Naive thymus-derived CD8-positive, alpha-beta T cell (primary cell): ENCODE measurements at regions not wholly inside any gene's neighbourhood (a gene's known extent, or its start where the extent isn't known, plus 50 kb on each side); places are given as distances from the start of the nearest gene placed in this dataset.

ENCODE experiments used
- ATAC-seq, 2 donors: fragments of 150-1000 bp; cut with Tn5 transposase in 1 of 2; sonication (Bioruptor Pico), chemical (Tn5 transposase) in 1 of 2; 1 replicate in 1 of 2; 2 replicates in 1 of 2; pipeline ENCODE4 v1.10.0; 2021; ENCODE audit warnings: mild to moderate bottlenecking in 2 of 2, moderate library complexity in 2 of 2
- POLR2A ChIA-PET: fragments of 350-600 bp; sonication (Branson Sonifier 250); formaldehyde crosslinking; loops from one replicate; lab custom pipeline; 2021; ENCODE audit warnings: antibody characterized with exemption; lab: Charles Lee
- DNase-seq, 10 donors: peaks; one replicate each; pipeline versions ENCODE4 v3.0.0 to v3.0.0-alpha.2; 2020 to 2022
- H3K27ac Mint-ChIP-seq, 10 donors: one replicate each; pipeline ENCODE4 v1.8.0; 2020 to 2022; ENCODE audit warnings: mild to moderate bottlenecking in 10 of 10, mixed read lengths in 10 of 10, moderate library complexity in 4 of 10, inconsistent platforms in 1 of 10
- H3K27me3 Mint-ChIP-seq, 5 donors: one replicate each; pipeline ENCODE4 v1.8.0; 2021 to 2022; ENCODE audit warnings: mixed read lengths in 5 of 5
- H3K36me3 Mint-ChIP-seq, 3 donors: one replicate each; pipeline ENCODE4 v1.8.0; 2020 to 2022; ENCODE audit warnings: mixed read lengths in 3 of 3, mild to moderate bottlenecking in 2 of 3, inconsistent platforms in 1 of 3
- H3K4me1 Mint-ChIP-seq, 4 donors: one replicate each; pipeline ENCODE4 v1.8.0; 2021 to 2022; ENCODE audit warnings: mixed read lengths in 4 of 4
- H3K4me3 Mint-ChIP-seq, 10 donors: one replicate each; pipeline ENCODE4 v1.8.0; 2020 to 2022; ENCODE audit warnings: mild to moderate bottlenecking in 10 of 10, mixed read lengths in 10 of 10, moderate library complexity in 6 of 10, inconsistent platforms in 1 of 10
- H3K9me3 Mint-ChIP-seq, 9 donors: one replicate each; pipeline ENCODE4 v1.8.0; 2020 to 2022; ENCODE audit warnings: mixed read lengths in 9 of 9, mild to moderate bottlenecking in 3 of 9, inconsistent platforms in 1 of 9, moderate library complexity in 1 of 9

- peaks cover 0 to 19% (median 5%) of the 10 kb centered on the region in 9 donors for H3K9me3 Mint-ChIP-seq
- no peaks in the 10 kb centered on the region for H3K27me3 Mint-ChIP-seq
- DNase-seq (no peak), ATAC-seq (no peak)
- H3K36me3 Mint-ChIP-seq, result no peaks in the 10 kb centered on the region
- POLR2A ChIA-PET, result no interaction called here
- H3K4me3 Mint-ChIP-seq, result no peak overlapping the region
- H3K4me1 Mint-ChIP-seq, result no peaks in the 10 kb centered on the region
- no peak overlapping the region for H3K27ac Mint-ChIP-seq
Measured at GRCh38 chr7:153588586-153588985, 463.6 kb upstream of the DPP6 start.

- H3K4me1 Mint-ChIP-seq, result no peaks in the 10 kb centered on the region
- peaks cover 0 to 17% (median 3%) of the 10 kb centered on the region in 9 donors for H3K9me3 Mint-ChIP-seq
- H3K36me3 Mint-ChIP-seq, result no peaks in the 10 kb centered on the region
- no peak overlapping the region for H3K4me3 Mint-ChIP-seq
- POLR2A ChIA-PET, result no interaction called here
- no peak for ATAC-seq
- no peak for DNase-seq
- no peaks in the 10 kb centered on the region for H3K27me3 Mint-ChIP-seq
- no peak overlapping the region for H3K27ac Mint-ChIP-seq
Measured at GRCh38 chr7:153590136-153590535, 462.1 kb upstream of the DPP6 start.

- ATAC-seq (no peak), DNase-seq (no peak)
- Mint-ChIP-seq H3K4me1 (no peaks in the 10 kb centered on the region), H3K9me3 (peaks cover 0 to 19% (median 3%) of the 10 kb centered on the region in 9 donors), H3K4me3 (no peak overlapping the region), H3K36me3 (no peaks in the 10 kb centered on the region), H3K27me3 (no peaks in the 10 kb centered on the region), H3K27ac (no peak overlapping the region)
- POLR2A ChIA-PET, result no interaction called here
Measured at GRCh38 chr7:153590571-153590970, 461.6 kb upstream of the DPP6 start.

GRCh38 chr7:153607354-153607753, 444.8 kb upstream of the DPP6 start:
- Mint-ChIP-seq H3K4me3 (no peak overlapping the region), H3K9me3 (peaks cover 0 to 36% (median 7%) of the 10 kb centered on the region in 9 donors), H3K27ac (no peak overlapping the region), H3K36me3 (no peaks in the 10 kb centered on the region), H3K4me1 (no peaks in the 10 kb centered on the region), H3K27me3 (peaks cover 0 to 1% (median 0%) of the 10 kb centered on the region in 5 donors)
- DNase-seq (no peak), ATAC-seq (no peak)
- POLR2A ChIA-PET, result no interaction called here

- POLR2A ChIA-PET, result no interaction called here
- Mint-ChIP-seq H3K27ac (no peak overlapping the region), H3K36me3 (no peaks in the 10 kb centered on the region), H3K9me3 (peaks cover 0 to 15% (median 3%) of the 10 kb centered on the region in 9 donors), H3K4me1 (no peaks in the 10 kb centered on the region), H3K27me3 (no peaks in the 10 kb centered on the region), H3K4me3 (no peak overlapping the region)
- ATAC-seq, result no peak
- DNase-seq, result no peak
Measured at GRCh38 chr7:153616711-153617325, 435.4 kb upstream of the DPP6 start.

- ATAC-seq (no peak), DNase-seq (no peak)
- Mint-ChIP-seq H3K36me3 (no peaks in the 10 kb centered on the region), H3K4me3 (no peak overlapping the region), H3K9me3 (peaks cover 0 to 29% (median 12%) of the 10 kb centered on the region in 9 donors), H3K27me3 (peaks cover 0 to 3% (median 0%) of the 10 kb centered on the region in 5 donors), H3K27ac (no peak overlapping the region), H3K4me1 (no peaks in the 10 kb centered on the region)
- POLR2A ChIA-PET, result no interaction called here
Measured at GRCh38 chr7:153627323-153627722, 424.9 kb upstream of the DPP6 start.

GRCh38 chr7:153628406-153628805, 423.8 kb upstream of the DPP6 start:
- DNase-seq, result no peak
- no peak for ATAC-seq
- POLR2A ChIA-PET, result no interaction called here
- H3K9me3 Mint-ChIP-seq, result peaks cover 0 to 29% (median 4%) of the 10 kb centered on the region in 9 donors
- H3K27ac Mint-ChIP-seq, result no peak overlapping the region
- H3K36me3 Mint-ChIP-seq, result no peaks in the 10 kb centered on the region
- no peak overlapping the region for H3K4me3 Mint-ChIP-seq
- peaks cover 0 to 3% (median 0%) of the 10 kb centered on the region in 5 donors for H3K27me3 Mint-ChIP-seq
- no peaks in the 10 kb centered on the region for H3K4me1 Mint-ChIP-seq

GRCh38 chr7:153628825-153629224, 423.4 kb upstream of the DPP6 start:
- Mint-ChIP-seq H3K4me1 (no peaks in the 10 kb centered on the region), H3K9me3 (peaks cover 0 to 29% (median 4%) of the 10 kb centered on the region in 9 donors), H3K27me3 (peaks cover 0 to 3% (median 0%) of the 10 kb centered on the region in 5 donors), H3K27ac (no peak overlapping the region), H3K4me3 (no peak overlapping the region), H3K36me3 (no peaks in the 10 kb centered on the region)
- DNase-seq (no peak), ATAC-seq (no peak)
- POLR2A ChIA-PET, result no interaction called here

GRCh38 chr7:153638821-153639435, 413.3 kb upstream of the DPP6 start:
- H3K36me3 Mint-ChIP-seq, result no peaks in the 10 kb centered on the region
- no peaks in the 10 kb centered on the region for H3K27me3 Mint-ChIP-seq
- no peak overlapping the region for H3K27ac Mint-ChIP-seq
- POLR2A ChIA-PET, result no interaction called here
- peaks cover 1 to 42% (median 17%) of the 10 kb centered on the region in 9 donors for H3K9me3 Mint-ChIP-seq
- H3K4me3 Mint-ChIP-seq, result no peak overlapping the region
- DNase-seq, result peak in 1 of 10 donors; percentile 62
- no peaks in the 10 kb centered on the region for H3K4me1 Mint-ChIP-seq
- no peak for ATAC-seq

DNA sequence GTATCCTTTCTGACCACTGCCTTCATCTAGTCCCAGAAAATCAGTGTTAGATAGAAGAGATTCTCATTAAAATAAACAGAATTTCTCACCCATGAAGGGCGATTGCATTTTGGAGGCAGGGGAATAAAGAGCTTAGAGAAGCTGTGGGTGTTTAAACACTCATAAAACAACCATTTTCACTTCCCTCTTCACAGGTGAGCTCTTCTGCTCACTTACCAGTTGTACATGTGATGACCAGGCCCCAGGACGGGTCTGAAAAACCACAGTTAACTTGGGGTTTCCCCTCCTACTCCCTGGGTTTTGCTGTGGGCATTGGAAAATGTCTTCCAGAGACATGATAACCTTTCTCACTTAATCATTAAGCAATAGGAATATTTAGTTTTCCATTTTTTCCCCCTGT, 411.6 kb upstream of the DPP6 start:
- POLR2A ChIA-PET, result no interaction called here
- Mint-ChIP-seq H3K27ac (no peak overlapping the region), H3K4me1 (no peaks in the 10 kb centered on the region), H3K27me3 (no peaks in the 10 kb centered on the region), H3K36me3 (no peaks in the 10 kb centered on the region), H3K4me3 (no peak overlapping the region), H3K9me3 (peaks cover 7 to 46% (median 26%) of the 10 kb centered on the region in 9 donors)
- no peak for DNase-seq
- no peak for ATAC-seq

DNA sequence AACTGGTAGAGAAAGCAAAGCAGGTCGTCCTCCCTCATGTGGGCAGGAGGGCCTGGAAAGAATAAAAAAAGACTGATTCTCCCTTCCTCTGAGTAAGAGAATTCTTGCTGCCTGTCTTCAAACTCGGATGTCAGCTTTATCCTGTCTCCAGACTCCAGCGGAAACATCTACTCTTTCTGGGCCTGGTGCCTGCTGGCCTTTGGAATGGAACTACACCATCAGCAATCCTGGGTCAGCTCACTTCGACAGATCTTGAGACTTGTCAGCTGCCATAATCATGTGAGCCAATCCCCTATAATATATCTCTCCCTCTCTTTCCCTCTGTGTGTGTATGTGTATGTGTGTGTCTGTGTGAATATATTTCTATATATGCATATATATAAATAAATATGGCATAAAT, 411.0 kb upstream of the DPP6 start:
- Mint-ChIP-seq H3K4me3 (no peak overlapping the region), H3K27ac (no peak overlapping the region), H3K4me1 (no peaks in the 10 kb centered on the region), H3K36me3 (no peaks in the 10 kb centered on the region), H3K27me3 (no peaks in the 10 kb centered on the region), H3K9me3 (peaks cover 9 to 48% (median 28%) of the 10 kb centered on the region in 9 donors)
- ATAC-seq (no peak), DNase-seq (no peak)
- POLR2A ChIA-PET, result no interaction called here

- Mint-ChIP-seq H3K4me3 (no peak overlapping the region), H3K36me3 (no peaks in the 10 kb centered on the region), H3K27ac (no peak overlapping the region), H3K27me3 (no peaks in the 10 kb centered on the region), H3K9me3 (peaks cover 7 to 50% (median 25%) of the 10 kb centered on the region in 9 donors), H3K4me1 (no peaks in the 10 kb centered on the region)
- no peak for ATAC-seq
- POLR2A ChIA-PET, result no interaction called here
- DNase-seq, result no peak
Measured at GRCh38 chr7:153642989-153643388, 409.2 kb upstream of the DPP6 start.

DNA sequence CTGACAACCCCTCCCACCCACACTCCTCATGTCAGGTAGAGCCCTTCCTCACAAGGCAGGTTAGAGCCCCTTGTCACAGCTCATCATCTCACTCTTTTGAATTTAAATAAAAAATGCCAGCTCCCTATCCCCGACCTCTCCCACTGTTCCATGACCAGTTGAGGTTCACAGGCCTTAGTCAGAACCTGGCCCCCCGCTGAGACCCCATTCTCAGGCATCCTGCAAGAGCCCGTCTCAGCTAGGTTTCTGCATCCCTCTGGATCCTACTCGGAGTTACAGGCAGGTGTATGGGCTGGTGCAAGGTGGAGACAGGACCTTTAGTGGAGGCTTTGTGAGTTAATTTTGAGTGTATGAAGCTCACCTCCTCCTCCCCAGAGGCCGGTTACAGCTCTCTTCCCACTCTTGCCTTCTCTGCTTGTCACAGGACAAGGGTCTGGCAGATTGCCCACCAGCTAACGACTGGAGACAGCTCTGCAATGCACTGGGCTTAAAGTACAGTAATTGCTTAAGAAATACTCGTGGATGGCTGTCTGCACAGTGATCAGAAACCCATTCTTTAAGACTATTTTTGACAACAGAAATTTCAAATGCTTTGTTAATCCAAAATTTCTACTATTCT, 394.9 kb upstream of the DPP6 start:
- no peak for ATAC-seq
- Mint-ChIP-seq H3K9me3 (peaks cover 0 to 19% (median 9%) of the 10 kb centered on the region in 9 donors), H3K27me3 (no peaks in the 10 kb centered on the region), H3K4me3 (no peak overlapping the region), H3K27ac (no peak overlapping the region), H3K36me3 (no peaks in the 10 kb centered on the region), H3K4me1 (no peaks in the 10 kb centered on the region)
- POLR2A ChIA-PET, result no interaction called here
- DNase-seq, result no peak
